GM12892 (cell line): ENCODE measurements at regions not wholly inside any gene's neighbourhood (a gene's known extent, or its start where the extent isn't known, plus 50 kb on each side); places are given as distances from the start of the nearest gene placed in this dataset.

ENCODE experiments used
- POLR2A ChIP-seq: IDR thresholded peaks from 2 replicates; pipeline ENCODE4 v1.6.1; 2011; ENCODE audit warnings: low read depth, low read length, control low read depth
- POLR2AphosphoS5 ChIP-seq: IDR thresholded peaks from 2 replicates; pipeline ENCODE4 v1.6.1; 2011; ENCODE audit warnings: low read depth, low read length, control low read depth

- TF ChIP-seq POLR2A (no peak), POLR2AphosphoS5 (no peak)
These were observed 55.9 kb upstream of the UNC5B start for GRCh38 chr10:71156436-71156835.
